ENCODE measurements at regions not wholly inside any gene's neighbourhood (a gene's known extent, or its start where the extent isn't known, plus 50 kb on each side); places are given as distances from the start of the nearest gene placed in this dataset.

DNA sequence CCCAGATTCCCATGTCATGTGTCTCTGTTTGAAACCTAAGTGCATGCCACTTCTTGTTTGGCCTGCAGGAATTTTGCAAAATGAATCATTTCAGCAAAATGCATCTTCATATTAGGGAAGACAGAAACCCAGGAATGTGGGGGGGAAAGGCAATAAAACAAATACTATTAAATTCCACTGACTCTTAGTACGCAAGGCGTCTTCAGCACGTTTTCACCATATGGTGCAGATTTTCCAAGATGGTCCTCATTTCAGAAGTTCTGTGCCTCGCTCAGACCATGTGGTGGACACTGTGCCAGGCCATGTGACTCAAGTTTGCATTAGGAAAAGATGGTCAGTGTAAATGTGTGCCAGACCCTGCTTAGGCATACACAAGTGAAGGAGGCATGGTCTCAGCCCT, 184.0 kb downstream of the ACTL7B start:
- H3K4me3 ChIP-seq, result no peak overlapping the region
- no peaks in the 10 kb centered on the region for H3K27me3 ChIP-seq
- no peaks in the 10 kb centered on the region for H3K4me1 ChIP-seq
- WGBS (ENCODE audit: insufficient coverage, low coverage, low lambda C conversion rate, missing lambda C conversion rate), result 79% methylated on average over 4 of the region's 4 CpGs
- no peak overlapping the region for H3K27ac ChIP-seq
- no peaks in the 10 kb centered on the region for H3K36me3 ChIP-seq
- DNase-seq, result no peak
- intact Hi-C loops (cut with DNase I), result no loop called here
- no peak for TF ChIP-seq POLR2A (IDR thresholded peaks at IDR 0.05)
- TF ChIP-seq CTCF (IDR thresholded peaks at IDR 0.05), result no peak
- no peak for ATAC-seq
- H3K9me3 ChIP-seq, result no peaks in the 10 kb centered on the region

- Histone ChIP-seq H3K27ac (no peak overlapping the region), H3K4me1 (no peaks in the 10 kb centered on the region), H3K4me3 (no peak overlapping the region), H3K36me3 (no peaks in the 10 kb centered on the region), H3K27me3 (no peaks in the 10 kb centered on the region), H3K9me3 (no peaks in the 10 kb centered on the region)
- intact Hi-C loops (cut with DNase I), result no loop called here
- DNase-seq (no peak), ATAC-seq (no peak)
- no peak for TF ChIP-seq POLR2A (IDR thresholded peaks at IDR 0.05)
- no peak for TF ChIP-seq CTCF (IDR thresholded peaks at IDR 0.05)
- 70% methylated on average over 5 of the region's 5 CpGs for WGBS (ENCODE audit: insufficient coverage, low coverage, low lambda C conversion rate, missing lambda C conversion rate)
These were observed 184.6 kb downstream of the ACTL7B start for GRCh38 chr9:108671176-108671575.

GRCh38 chr9:108668938-108669335, 186.8 kb downstream of the ACTL7B start:
- no peaks in the 10 kb centered on the region for H3K9me3 ChIP-seq
- H3K36me3 ChIP-seq, result no peaks in the 10 kb centered on the region
- no peak for ATAC-seq
- H3K27ac ChIP-seq, result no peak overlapping the region
- 22% methylated on average over 4 of the region's 4 CpGs for WGBS (ENCODE audit: insufficient coverage, low coverage, low lambda C conversion rate, missing lambda C conversion rate)
- H3K27me3 ChIP-seq, result no peaks in the 10 kb centered on the region
- intact Hi-C loops (cut with DNase I), result no loop called here
- H3K4me3 ChIP-seq, result no peak overlapping the region
- TF ChIP-seq POLR2A (IDR thresholded peaks at IDR 0.05) (no peak), CTCF (IDR thresholded peaks at IDR 0.05) (no peak)
- DNase-seq, result no peak
- H3K4me1 ChIP-seq, result no peaks in the 10 kb centered on the region

DNA sequence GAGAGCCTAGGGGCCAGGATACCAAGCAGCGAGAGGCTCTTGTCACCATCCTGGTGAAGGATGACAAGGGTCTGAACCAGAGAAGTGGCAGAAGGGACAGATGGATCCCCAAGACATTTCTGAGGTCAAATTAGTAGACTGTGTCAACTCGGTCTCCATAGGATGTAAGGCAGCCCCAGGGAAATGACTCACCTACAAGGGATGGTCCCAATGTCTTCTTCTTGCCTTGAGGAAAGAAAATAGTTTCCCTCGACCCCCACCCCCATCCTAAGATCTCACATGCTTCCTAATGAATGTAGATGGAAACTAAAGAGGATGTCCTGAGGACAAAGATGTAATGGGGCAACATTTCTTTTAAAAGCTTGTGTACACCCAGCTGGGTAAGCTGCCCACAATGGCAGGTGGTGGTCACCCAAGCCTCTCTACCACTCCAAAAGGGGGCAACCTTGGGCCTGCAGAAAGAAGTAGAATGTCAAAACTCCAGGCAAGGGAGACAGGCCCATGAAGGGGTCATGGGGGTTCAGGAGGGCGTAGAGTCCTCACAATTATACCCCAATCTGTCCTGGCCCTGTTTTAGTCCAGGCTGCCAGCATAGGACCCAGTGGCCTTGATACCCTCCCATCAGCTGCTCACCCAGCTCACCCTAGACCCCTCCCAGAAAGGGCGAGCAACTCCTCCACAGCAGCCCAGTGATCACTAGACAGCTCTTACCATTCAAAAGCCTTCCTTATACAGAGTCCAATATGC, 187.4 kb downstream of the ACTL7B start:
- H3K27me3 ChIP-seq, result no peaks in the 10 kb centered on the region
- no peak overlapping the region for H3K27ac ChIP-seq
- DNase-seq (no peak), ATAC-seq (peak in 1 of 4 donors; percentile 13)
- WGBS (ENCODE audit: insufficient coverage, low coverage, low lambda C conversion rate, missing lambda C conversion rate), result 47% methylated on average over 5 of the region's 5 CpGs
- intact Hi-C loops (cut with DNase I), result no loop called here
- no peaks in the 10 kb centered on the region for H3K36me3 ChIP-seq
- no peaks in the 10 kb centered on the region for H3K4me1 ChIP-seq
- no peak overlapping the region for H3K4me3 ChIP-seq
- TF ChIP-seq CTCF (IDR thresholded peaks at IDR 0.05) (no peak), POLR2A (IDR thresholded peaks at IDR 0.05) (no peak)
- H3K9me3 ChIP-seq, result no peaks in the 10 kb centered on the region

Measured in right lobe of liver (tissue), 6 donors.